HG03469 (cell line): ENCODE measurements at regions not wholly inside any gene's neighbourhood (a gene's known extent, or its start where the extent isn't known, plus 50 kb on each side); places are given as distances from the start of the nearest gene placed in this dataset.
"Not testable (repeated sequence)": the region's sequence is repeated elsewhere in the genome, so short reads cannot be mapped to it uniquely, and the experiment has no call there.

ENCODE experiments used
- ATAC-seq: cut with Tn5 transposase; IDR thresholded peaks from one replicate; pipeline ENCODE4 v1.9.1; 2021; ENCODE audit warnings: mild to moderate bottlenecking, moderate library complexity, moderate number of reproducible peaks; ENCODE audit not compliant: unreplicated experiment

DNA sequence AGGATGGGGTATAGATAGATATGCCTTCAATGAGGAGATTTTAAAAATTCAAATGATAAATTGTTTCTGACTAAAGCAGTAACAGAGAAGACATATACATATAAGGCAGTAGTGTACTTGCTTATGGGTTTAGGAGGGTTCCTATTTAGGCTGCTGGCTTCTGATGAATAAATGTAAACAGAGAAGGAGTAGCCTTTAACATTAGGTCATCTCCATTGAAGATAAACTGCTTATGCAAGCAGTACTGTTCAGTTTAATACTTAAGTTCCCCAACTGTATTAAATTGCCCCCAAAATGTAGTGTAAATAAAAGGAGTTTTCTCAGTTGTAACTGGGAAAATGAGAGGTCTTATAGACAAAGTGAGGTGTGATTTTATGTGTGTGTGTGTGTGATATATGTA, 217.7 kb upstream of the TMEFF2 start:
- ATAC-seq: no peak

GRCh38 chr2:192411755-192412154, 217.0 kb upstream of the TMEFF2 start:
- no peak for ATAC-seq

DNA sequence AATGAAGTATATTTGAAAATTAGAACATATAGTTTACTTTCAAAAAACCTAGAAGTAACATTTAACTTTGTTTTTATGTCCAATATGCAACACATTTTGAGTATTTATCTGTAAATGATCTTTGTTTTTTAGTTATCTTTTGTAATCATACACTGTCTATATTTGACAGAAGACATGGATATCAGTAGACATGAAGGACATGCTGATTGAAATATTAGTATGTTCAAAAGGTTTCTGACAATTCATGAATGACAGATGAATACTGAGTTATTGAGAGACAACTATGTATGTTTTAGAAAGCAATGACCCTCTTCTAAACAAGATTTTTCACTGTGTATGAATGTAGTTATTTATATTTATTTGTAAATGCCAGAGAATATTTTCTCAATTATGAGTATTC, 215.6 kb upstream of the TMEFF2 start:
- no peak for ATAC-seq

GRCh38 chr2:192407692-192408091, 213.0 kb upstream of the TMEFF2 start:
- no peak for ATAC-seq

GRCh38 chr2:192398236-192398635, 203.5 kb upstream of the TMEFF2 start:
- ATAC-seq: no peak

DNA sequence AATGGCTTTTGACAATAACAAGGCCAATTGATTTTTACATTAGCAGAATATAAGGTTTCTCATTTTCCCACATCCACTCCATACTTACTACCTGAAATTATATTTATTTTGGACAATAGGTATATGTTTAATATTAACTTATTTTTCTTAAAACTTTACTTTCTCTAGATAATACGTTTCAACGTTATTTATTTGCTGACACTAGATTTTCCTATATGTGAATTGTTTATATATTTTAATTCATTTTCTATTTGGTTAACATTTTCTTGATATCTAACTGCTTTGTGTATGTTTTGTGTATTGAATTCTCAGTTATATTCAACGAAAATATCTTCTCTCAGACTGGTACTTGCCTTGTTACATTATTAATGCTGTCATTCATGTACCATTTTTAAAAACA, 199.9 kb upstream of the TMEFF2 start:
- ATAC-seq: no peak

GRCh38 chr2:192391041-192391440, 196.3 kb upstream of the TMEFF2 start:
- ATAC-seq: no peak

- no peak for ATAC-seq
These were observed 195.7 kb upstream of the TMEFF2 start for GRCh38 chr2:192390401-192390800.

DNA sequence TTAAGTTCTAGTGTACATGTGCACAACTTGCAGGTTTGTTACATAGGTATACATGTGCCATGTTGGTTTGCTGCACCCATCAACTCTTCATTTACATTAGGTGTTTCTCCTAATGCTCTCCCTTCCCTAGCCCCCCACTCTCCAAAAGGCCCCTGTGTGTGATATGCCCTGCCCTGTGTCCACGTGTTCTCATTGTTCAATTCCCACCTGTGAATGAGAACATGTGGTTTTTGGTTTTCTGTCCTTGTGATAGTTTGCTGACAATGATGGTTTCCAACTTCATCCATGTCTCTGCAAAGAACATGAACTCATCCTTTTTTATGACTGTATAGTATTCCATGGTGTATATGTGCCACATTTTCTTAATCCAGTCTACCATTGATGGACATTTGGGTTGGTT, 189.5 kb upstream of the TMEFF2 start:
- ATAC-seq: not testable (repeated sequence)

DNA sequence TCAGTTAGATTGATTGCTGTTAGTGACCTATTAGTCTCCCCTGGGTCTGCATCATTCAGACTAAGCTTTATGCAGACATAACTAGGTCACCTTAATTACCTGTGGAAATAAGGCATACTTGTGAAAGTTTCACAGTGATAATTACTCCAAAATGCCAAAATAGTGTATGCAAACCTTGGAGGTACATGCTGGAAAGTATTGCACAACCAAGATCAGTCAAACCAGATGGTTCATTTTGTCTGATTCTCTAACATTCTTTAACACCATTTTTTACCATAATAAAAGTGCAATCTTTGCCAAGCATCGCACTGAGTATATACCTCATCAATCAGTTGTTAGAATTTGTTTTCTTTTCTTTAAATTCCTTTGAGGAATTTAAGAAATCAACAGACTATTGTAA, 186.3 kb upstream of the TMEFF2 start:
- ATAC-seq: no peak

- ATAC-seq: no peak
These were observed 185.0 kb upstream of the TMEFF2 start for GRCh38 chr2:192379736-192380135.

GRCh38 chr2:192377173-192377572, 182.4 kb upstream of the TMEFF2 start:
- no peak for ATAC-seq

DNA sequence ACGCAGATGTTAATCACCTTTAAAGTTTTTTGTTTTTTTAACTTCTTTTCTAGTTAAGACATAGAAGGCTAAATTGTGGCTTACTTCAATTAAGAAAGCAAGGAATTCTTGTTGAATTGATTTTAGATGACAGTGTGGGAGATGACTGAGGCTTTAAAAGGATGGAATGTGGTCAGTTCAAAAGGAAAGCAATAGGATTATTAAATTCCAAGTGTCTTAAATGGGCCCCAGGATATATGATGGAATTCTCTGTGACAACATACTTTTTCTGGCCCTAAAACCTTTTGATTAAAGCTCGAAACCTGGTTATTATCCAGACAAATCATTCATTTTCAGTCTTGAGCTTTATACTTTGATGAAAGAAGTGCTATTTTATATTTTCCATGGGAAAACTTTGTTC, 179.0 kb upstream of the TMEFF2 start:
- no peak for ATAC-seq

- no peak for ATAC-seq
These were observed 178.5 kb upstream of the TMEFF2 start for GRCh38 chr2:192373221-192373620.

- no peak for ATAC-seq
These were observed 175.2 kb upstream of the TMEFF2 start for GRCh38 chr2:192369969-192370368.

DNA sequence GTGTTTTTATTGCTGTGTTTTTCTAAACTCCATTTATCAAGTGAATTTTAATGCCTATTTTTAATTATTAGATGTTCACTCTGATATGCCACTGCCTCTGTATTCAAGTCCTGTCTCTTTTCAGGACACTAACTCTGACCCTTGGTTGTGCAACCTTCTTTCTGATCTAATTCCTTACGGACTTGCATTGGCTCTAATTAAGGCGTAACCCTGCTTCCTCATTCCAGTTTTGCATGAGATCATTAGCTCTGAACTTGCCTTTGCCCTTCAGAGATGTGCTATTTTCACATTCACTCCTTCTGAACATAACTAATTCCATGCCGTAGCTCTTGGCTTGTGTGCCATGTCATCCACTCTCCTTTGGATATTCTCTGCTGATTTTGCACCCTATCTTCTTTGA, 162.5 kb upstream of the TMEFF2 start:
- ATAC-seq: no peak

DNA sequence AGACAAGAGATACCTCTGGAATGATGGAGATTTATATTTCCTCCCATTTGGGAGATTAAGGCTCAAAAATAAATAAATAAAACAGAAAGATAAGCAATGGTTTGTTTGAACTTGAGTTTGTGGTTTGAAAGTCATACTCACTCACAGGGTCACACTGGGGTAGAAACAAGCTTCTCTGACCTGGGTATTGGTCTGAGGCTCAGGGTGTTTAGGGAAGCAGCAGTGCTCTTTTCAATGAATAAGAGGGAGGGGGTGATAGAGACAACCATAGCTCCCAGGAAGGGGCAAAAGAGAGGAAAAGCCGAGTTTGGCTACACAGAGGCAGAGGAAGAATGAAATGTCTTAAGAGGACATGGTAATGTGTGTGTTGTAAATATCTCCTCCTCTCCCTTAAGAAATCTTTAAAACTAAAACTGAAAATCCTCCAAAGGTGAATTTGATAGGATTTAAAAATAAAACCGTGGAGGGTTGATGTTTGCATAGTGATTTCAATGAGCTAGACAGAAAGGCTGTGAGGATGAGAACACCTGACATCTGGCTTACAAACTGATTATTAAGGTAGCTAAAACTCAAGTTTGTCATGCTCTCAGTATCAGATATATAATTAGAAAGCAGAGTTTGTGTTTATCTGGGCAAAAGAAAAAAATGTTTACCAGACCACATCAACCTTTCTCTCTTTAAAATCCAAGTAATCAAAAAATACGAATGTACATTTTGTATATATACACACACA, 159.9 kb upstream of the TMEFF2 start:
- no peak for ATAC-seq

DNA sequence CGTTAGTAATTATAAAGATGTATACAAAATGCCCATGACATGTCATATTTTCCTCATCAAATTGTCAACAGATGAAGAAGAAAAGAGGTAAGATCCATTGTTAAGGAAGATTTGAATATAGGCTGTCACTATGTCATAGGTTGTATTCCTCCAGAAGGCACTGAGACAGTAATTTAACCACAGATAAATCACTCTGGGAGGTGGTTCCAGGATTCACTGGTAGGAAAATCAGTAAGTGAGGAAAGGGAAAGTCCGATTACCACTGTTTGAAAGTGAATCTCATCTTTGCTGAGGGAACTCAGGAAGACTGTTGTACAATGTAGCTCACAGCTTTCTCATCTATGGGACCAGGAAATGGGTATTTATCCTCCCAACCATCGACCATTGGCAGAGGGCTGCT, 152.8 kb upstream of the TMEFF2 start:
- ATAC-seq: no peak

DNA sequence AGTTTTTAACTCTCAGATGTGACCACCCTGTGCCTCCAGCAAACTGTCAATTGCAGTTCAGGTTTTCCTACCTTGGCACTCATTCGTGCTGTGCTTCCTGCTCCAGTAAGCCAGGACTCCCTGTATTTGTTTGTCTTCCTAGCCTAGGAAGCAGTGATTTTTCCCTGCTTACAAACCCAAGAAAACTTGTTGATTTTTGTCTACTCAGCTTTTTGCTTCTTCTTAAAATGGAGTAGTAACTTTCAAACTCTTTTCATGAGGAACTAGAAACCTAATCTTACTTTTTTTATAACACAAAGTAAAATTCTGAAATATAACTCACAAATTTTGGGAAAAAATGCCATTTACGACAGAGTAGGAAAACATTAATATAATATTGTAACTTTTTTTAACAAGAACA, 150.6 kb upstream of the TMEFF2 start:
- ATAC-seq: no peak

DNA sequence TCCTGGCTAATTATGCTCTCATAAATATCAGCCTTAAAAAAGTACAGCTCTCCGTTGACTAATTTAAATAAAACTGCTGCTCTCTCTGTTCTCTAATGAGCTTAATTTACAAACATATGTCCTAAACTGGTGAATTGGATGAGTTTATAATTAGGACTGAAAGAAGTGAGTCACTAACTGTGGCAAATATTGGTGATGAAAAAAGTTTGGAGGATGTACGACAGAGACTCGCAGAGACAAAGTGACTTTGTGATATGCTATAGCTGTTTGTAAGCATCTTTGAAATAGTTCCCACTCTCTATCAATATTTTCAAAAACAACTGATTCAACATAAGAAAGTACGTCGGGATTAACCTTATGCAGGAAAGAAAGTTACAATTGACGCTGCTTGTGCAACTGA, 138.9 kb upstream of the TMEFF2 start:
- no peak for ATAC-seq

- ATAC-seq: no peak
These were observed 133.6 kb upstream of the TMEFF2 start for GRCh38 chr2:192328297-192328696.

- no peak for ATAC-seq
These were observed 132.8 kb upstream of the TMEFF2 start for GRCh38 chr2:192327576-192327975.

DNA sequence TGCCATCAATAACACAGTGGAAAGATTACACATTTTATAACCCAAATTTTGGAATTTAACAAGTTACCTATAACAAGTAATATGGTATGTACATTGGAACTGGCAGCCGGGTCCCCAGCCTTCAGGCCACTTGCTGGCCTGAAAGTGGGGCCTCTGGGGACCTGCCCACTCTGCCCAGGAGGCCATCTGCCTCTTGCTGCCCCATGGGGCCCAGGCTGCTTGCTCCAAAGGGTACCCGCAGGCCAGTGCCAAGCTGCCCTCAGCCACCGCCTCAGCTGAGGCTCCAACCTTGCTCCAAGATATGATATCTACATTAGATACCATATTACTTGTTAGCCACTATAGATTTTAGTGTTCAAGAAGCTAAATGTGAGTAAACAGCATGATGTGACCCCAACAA, 120.8 kb upstream of the TMEFF2 start:
- ATAC-seq: no peak
